ENCODE measurements at regions not wholly inside any gene's neighbourhood (a gene's known extent, or its start where the extent isn't known, plus 50 kb on each side); places are given as distances from the start of the nearest gene placed in this dataset.

- H3K9me3 ChIP-seq (ENCODE audit: control insufficient read depth, insufficient read depth, low read length), result peaks cover 52% of the 10 kb centered on the region
- no peak overlapping the region for H3K4me3 ChIP-seq (ENCODE audit: low read depth, low read length)
- H3K27me3 ChIP-seq (ENCODE audit: control insufficient read depth, insufficient read depth, low read length), result no peaks in the 10 kb centered on the region
- ChIA-PET POLR2A (no interaction called here), CTCF (no interaction called here)
- no peak overlapping the region for H3K27ac ChIP-seq (ENCODE audit: low read depth, low read length)
- no peak for DNase-seq (ENCODE audit: low read depth, low spot score)
- no peak for TF ChIP-seq CTCF (IDR thresholded peaks at IDR 0.05; ENCODE audit: low read depth, low read length)
Observed at GRCh38 chr10:123378302-123378701, 224.1 kb downstream of the BUB3 start.

- POLR2A ChIA-PET, result no interaction called here
- no peak overlapping the region for H3K27ac ChIP-seq (ENCODE audit: low read depth, low read length)
Observed at GRCh38 chr10:123379156-123379555, 225.0 kb downstream of the BUB3 start.

GRCh38 chr10:123380491-123381085 is 226.4 kb downstream of the BUB3 start:
- Histone ChIP-seq H3K27ac (ENCODE audit: low read depth, low read length) (no peak overlapping the region), H3K4me3 (ENCODE audit: low read depth, low read length) (no peak overlapping the region), H3K9me3 (ENCODE audit: control insufficient read depth, insufficient read depth, low read length) (peaks cover 68% of the 10 kb centered on the region), H3K27me3 (ENCODE audit: control insufficient read depth, insufficient read depth, low read length) (no peaks in the 10 kb centered on the region)
- ChIA-PET CTCF (interaction anchor here (1.1 to 1.2 kb wide), 2 partner anchors 247 to 335 kb away, joined by 3 read pairs; no protein-coding TSS in a partner anchor), POLR2A (no interaction called here)
- TF ChIP-seq CTCF (IDR thresholded peaks at IDR 0.05; ENCODE audit: low read depth, low read length), result no peak
- DNase-seq (ENCODE audit: low read depth, low spot score), result no peak

More at GRCh38 chr10:123379156-123379555, 225.0 kb downstream of the BUB3 start:
- H3K9me3 ChIP-seq (ENCODE audit: control insufficient read depth, insufficient read depth, low read length), result peaks cover 59% of the 10 kb centered on the region
- H3K4me3 ChIP-seq (ENCODE audit: low read depth, low read length), result no peak overlapping the region
- TF ChIP-seq CTCF (IDR thresholded peaks at IDR 0.05; ENCODE audit: low read depth, low read length), result no peak
- no peak for DNase-seq (ENCODE audit: low read depth, low spot score)
- no peaks in the 10 kb centered on the region for H3K27me3 ChIP-seq (ENCODE audit: control insufficient read depth, insufficient read depth, low read length)
- CTCF ChIA-PET, result no interaction called here

- H3K4me3 ChIP-seq (ENCODE audit: low read depth, low read length), result no peak overlapping the region
- no peak for DNase-seq (ENCODE audit: low read depth, low spot score)
- no peaks in the 10 kb centered on the region for H3K27me3 ChIP-seq (ENCODE audit: control insufficient read depth, insufficient read depth, low read length)
- peaks cover 65% of the 10 kb centered on the region for H3K9me3 ChIP-seq (ENCODE audit: control insufficient read depth, insufficient read depth, low read length)
- POLR2A ChIA-PET, result no interaction called here
- no peak overlapping the region for H3K27ac ChIP-seq (ENCODE audit: low read depth, low read length)
- TF ChIP-seq CTCF (IDR thresholded peaks at IDR 0.05; ENCODE audit: low read depth, low read length), result no peak
- CTCF ChIA-PET, result interaction anchor here (1.1 to 1.2 kb wide), 2 partner anchors 248 to 336 kb away, joined by 3 read pairs; no protein-coding TSS in a partner anchor
Observed at GRCh38 chr10:123381224-123381623, 227.0 kb downstream of the BUB3 start.

GRCh38 chr10:123382491-123382890 is 228.3 kb downstream of the BUB3 start:
- Histone ChIP-seq H3K9me3 (ENCODE audit: control insufficient read depth, insufficient read depth, low read length) (peaks cover 55% of the 10 kb centered on the region), H3K4me3 (ENCODE audit: low read depth, low read length) (no peak overlapping the region), H3K27ac (ENCODE audit: low read depth, low read length) (no peak overlapping the region), H3K27me3 (ENCODE audit: control insufficient read depth, insufficient read depth, low read length) (no peaks in the 10 kb centered on the region)
- no peak for TF ChIP-seq CTCF (IDR thresholded peaks at IDR 0.05; ENCODE audit: low read depth, low read length)
- DNase-seq (ENCODE audit: low read depth, low spot score), result no peak
- CTCF ChIA-PET, result no interaction called here
- POLR2A ChIA-PET, result no interaction called here

Measured in AG04450 (cell line).